ENCODE measurements at regions not wholly inside any gene's neighbourhood (a gene's known extent, or its start where the extent isn't known, plus 50 kb on each side); places are given as distances from the start of the nearest gene placed in this dataset.

GRCh38 chr21:34311561-34312330 lies 52.1 kb upstream of the KCNE2 start:
- no peak for DNase-seq (ENCODE audit: insufficient read length, low spot score)
- no peak for FAIRE-seq

- FAIRE-seq (no peak), DNase-seq (ENCODE audit: insufficient read length, low spot score) (no peak)
Observed at GRCh38 chr21:34313116-34313515, 50.7 kb upstream of the KCNE2 start.
